GM12891 (cell line): ENCODE measurements at regions not wholly inside any gene's neighbourhood (a gene's known extent, or its start where the extent isn't known, plus 50 kb on each side); places are given as distances from the start of the nearest gene placed in this dataset.

ENCODE experiments used
- POLR2A ChIP-seq: IDR thresholded peaks from 2 replicates; pipeline ENCODE4 v1.6.1; 2011; ENCODE audit warnings: low read depth, low read length, control low read depth
- POLR2AphosphoS5 ChIP-seq: IDR thresholded peaks from 2 replicates; pipeline ENCODE4 v1.6.1; 2011; ENCODE audit warnings: low read depth, low read length, control low read depth
- POU2F2 ChIP-seq: IDR thresholded peaks from 2 replicates; pipeline ENCODE4 v1.6.1; 2011; ENCODE audit warnings: low read depth, mild to moderate bottlenecking, control low read depth, low read length, moderate library complexity
- SPI1 ChIP-seq: IDR thresholded peaks from 2 replicates; pipeline ENCODE4 v1.6.1; 2011; ENCODE audit warnings: low read depth, low read length, control low read depth
- TAF1 ChIP-seq: IDR thresholded peaks from 2 replicates; pipeline ENCODE4 v1.6.1; 2011; ENCODE audit warnings: low read depth, low read length, control low read depth

DNA sequence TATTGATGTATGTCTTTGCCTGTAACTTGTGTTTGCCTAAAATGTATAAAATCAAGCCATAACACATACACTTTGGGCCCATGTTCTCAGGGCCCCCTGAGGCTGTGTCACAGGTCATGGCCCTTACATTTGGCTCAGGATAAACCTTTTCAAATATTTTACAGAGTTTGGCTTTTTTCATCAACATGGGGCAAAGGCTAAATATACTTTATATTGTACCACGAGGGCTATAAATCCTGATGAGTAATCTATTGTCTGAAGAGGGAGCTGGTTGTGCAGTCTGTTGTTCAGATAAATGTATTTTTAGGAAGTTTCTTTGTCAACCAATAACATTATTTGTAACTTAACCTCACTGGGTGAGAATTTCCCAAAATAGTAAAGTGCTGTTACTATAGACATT lies 404.6 kb upstream of the DDI1 start:
- TF ChIP-seq POLR2A (no peak), POLR2AphosphoS5 (no peak), TAF1 (no peak), SPI1 (no peak), POU2F2 (no peak)
